Keratinocyte (primary cell): ENCODE measurements at regions not wholly inside any gene's neighbourhood (a gene's known extent, or its start where the extent isn't known, plus 50 kb on each side); places are given as distances from the start of the nearest gene placed in this dataset.

Source experiments
- DNase-seq: peaks from one replicate; pipeline ENCODE4 v3.0.0-alpha.2; 2011; ENCODE audit warnings: low read depth, missing footprints, low spot score
- FAIRE-seq: peaks from 2 replicates; lab custom pipeline; 2011; peaks lifted over from hg19 to GRCh38; lab: Jason Lieb, UNC
- H2AFZ ChIP-seq: 2 replicates; pipeline ENCODE4 v1.6.0; 2012; ENCODE audit warnings: low read length, control low read depth, inconsistent platforms; ENCODE audit not compliant: control insufficient read depth
- H3K27ac ChIP-seq: 2 replicates; pipeline ENCODE4 v1.5.1; 2011; ENCODE audit warnings: low read length; ENCODE audit not compliant: control insufficient read depth, insufficient read depth
- H3K27me3 ChIP-seq: 3 replicates; pipeline ENCODE4 v1.6.0; 2011; ENCODE audit warnings: low read length; ENCODE audit not compliant: control insufficient read depth, insufficient read depth; ENCODE audit errors: extremely low read depth
- H3K36me3 ChIP-seq, 2 experiments: 2 replicates in 1 of 2; 3 replicates in 1 of 2; pipeline ENCODE4 v1.5.1; 2011; ENCODE audit warnings: low read length in 2 of 2, mild to moderate bottlenecking in 1 of 2; ENCODE audit not compliant: control insufficient read depth in 2 of 2, insufficient read depth in 2 of 2; ENCODE audit errors: extremely low read depth in 1 of 2
- H3K4me1 ChIP-seq: 3 replicates; pipeline ENCODE4 v1.5.1; 2011; ENCODE audit warnings: low read length; ENCODE audit not compliant: control insufficient read depth, insufficient read depth; ENCODE audit errors: extremely low read depth
- H3K4me2 ChIP-seq: 3 replicates; pipeline ENCODE4 v1.6.0; 2011; ENCODE audit warnings: low read depth, low read length; ENCODE audit not compliant: control insufficient read depth, insufficient read depth; ENCODE audit errors: extremely low read depth
- H3K4me3 ChIP-seq, 3 experiments: fragments of 200-600 bp in 1 of 3; sonication (generic) in 1 of 3; 2 replicates in 2 of 3; 3 replicates in 1 of 3; pipeline ENCODE4 v1.5.1; 2011 to 2016; ENCODE audit warnings: low read length in 3 of 3, mild to moderate bottlenecking in 3 of 3, control low read depth in 2 of 3, inconsistent platforms in 1 of 3, low read depth in 1 of 3, mixed read lengths in 1 of 3, mixed run types in 1 of 3, moderate library complexity in 1 of 3; ENCODE audit not compliant: control insufficient read depth in 2 of 3, insufficient read depth in 2 of 3; ENCODE audit errors: extremely low read depth in 1 of 3
- H3K79me2 ChIP-seq: 2 replicates; pipeline ENCODE4 v1.6.0; 2012; ENCODE audit warnings: low read length; ENCODE audit not compliant: control insufficient read depth, insufficient read depth
- H3K9ac ChIP-seq: 3 replicates; pipeline ENCODE4 v1.6.0; 2011; ENCODE audit warnings: low read length; ENCODE audit not compliant: control insufficient read depth, insufficient read depth; ENCODE audit errors: extremely low read depth
- H3K9me1 ChIP-seq: 3 replicates; pipeline ENCODE4 v1.6.0; 2011; ENCODE audit warnings: low read length; ENCODE audit not compliant: control insufficient read depth, insufficient read depth; ENCODE audit errors: extremely low read depth
- H3K9me3 ChIP-seq: 2 replicates; pipeline ENCODE4 v1.5.1; 2012; ENCODE audit warnings: low read depth, low read length; ENCODE audit not compliant: control insufficient read depth
- H4K20me1 ChIP-seq: 3 replicates; pipeline ENCODE4 v1.6.0; 2011; ENCODE audit warnings: low read length; ENCODE audit not compliant: control insufficient read depth, insufficient read depth; ENCODE audit errors: extremely low read depth
- EZH2 ChIP-seq: IDR thresholded peaks from one replicate; pipeline ENCODE4 v1.6.1; 2012; ENCODE audit warnings: inconsistent platforms, mild to moderate bottlenecking, low read length, moderate library complexity
- dilution Hi-C: fragments of 300-500 bp; cut with MboI; formaldehyde crosslinking; loops from one replicate; pipeline ENCODE4 v1.7.0; 2020; ENCODE audit warnings: low sequenced_read_pairs; ENCODE audit not compliant: extremely low pct_ligation_motif_present
- TF ChIP-seq, protein P1 (sequence below), 3 experiments: IDR thresholded peaks in 1 of 3; conservative IDR thresholded peaks in 1 of 3; optimal IDR thresholded peaks in 1 of 3; 2 replicates in 2 of 3; 3 replicates in 1 of 3; pipeline versions ENCODE3 to v1.5.1; 2011; ENCODE audit warnings: low read length in 3 of 3, mild to moderate bottlenecking in 3 of 3, moderate library complexity in 2 of 3, control low read depth in 1 of 3, inconsistent platforms in 1 of 3; ENCODE audit not compliant: insufficient read depth in 2 of 3; ENCODE audit errors: extremely low read depth in 1 of 3

DNA sequence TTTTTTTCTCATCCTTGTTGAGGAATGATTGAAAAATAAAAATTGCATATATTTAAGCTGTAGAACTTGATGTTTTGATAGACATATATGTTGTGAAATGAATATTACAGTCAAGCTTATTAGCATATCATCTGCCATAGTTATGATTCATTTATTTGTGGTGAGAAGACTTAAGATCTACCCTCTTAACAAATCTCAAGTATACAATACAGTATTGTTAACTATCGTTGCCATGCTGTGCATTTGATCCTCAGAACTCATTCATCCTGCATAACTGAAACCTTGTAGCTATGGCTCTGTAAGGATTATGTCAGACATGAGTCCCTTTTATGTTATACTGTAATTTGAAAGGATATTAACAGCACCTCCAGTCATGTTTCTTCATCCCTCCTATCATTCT, 2045.3 kb downstream of the ARAP2 start:
- no peak overlapping the region for H3K27ac ChIP-seq
- FAIRE-seq, result no peak
- H2AFZ ChIP-seq, result peak overlapping the region; percentile 79
- H3K9ac ChIP-seq, result no peak overlapping the region
- TF ChIP-seq, protein P1, sequence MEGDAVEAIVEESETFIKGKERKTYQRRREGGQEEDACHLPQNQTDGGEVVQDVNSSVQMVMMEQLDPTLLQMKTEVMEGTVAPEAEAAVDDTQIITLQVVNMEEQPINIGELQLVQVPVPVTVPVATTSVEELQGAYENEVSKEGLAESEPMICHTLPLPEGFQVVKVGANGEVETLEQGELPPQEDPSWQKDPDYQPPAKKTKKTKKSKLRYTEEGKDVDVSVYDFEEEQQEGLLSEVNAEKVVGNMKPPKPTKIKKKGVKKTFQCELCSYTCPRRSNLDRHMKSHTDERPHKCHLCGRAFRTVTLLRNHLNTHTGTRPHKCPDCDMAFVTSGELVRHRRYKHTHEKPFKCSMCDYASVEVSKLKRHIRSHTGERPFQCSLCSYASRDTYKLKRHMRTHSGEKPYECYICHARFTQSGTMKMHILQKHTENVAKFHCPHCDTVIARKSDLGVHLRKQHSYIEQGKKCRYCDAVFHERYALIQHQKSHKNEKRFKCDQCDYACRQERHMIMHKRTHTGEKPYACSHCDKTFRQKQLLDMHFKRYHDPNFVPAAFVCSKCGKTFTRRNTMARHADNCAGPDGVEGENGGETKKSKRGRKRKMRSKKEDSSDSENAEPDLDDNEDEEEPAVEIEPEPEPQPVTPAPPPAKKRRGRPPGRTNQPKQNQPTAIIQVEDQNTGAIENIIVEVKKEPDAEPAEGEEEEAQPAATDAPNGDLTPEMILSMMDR (optimal IDR thresholded peaks at IDR 0.05 in 1 of 3, IDR thresholded peaks at IDR 0.05 in 1 of 3, conservative IDR thresholded peaks at IDR 0.05 in 1 of 3; ENCODE audit: extremely low read depth in 1 of 3, insufficient read depth in 2 of 3, low read length in 3 of 3), result no peak
- no peak for TF ChIP-seq EZH2
- H3K4me3 ChIP-seq, result no peak overlapping the region
- no peaks in the 10 kb centered on the region for H3K9me1 ChIP-seq
- peaks cover 10% of the 10 kb centered on the region for H3K4me1 ChIP-seq
- dilution Hi-C loops, result no loop called here
- H3K9me3 ChIP-seq, result no peaks in the 10 kb centered on the region
- no peaks in the 10 kb centered on the region for H4K20me1 ChIP-seq
- H3K79me2 ChIP-seq, result no peaks in the 10 kb centered on the region
- H3K27me3 ChIP-seq, result no peaks in the 10 kb centered on the region
- DNase-seq, result no peak
- no peaks in the 10 kb centered on the region for H3K36me3 ChIP-seq
- no peak overlapping the region for H3K4me2 ChIP-seq

DNA sequence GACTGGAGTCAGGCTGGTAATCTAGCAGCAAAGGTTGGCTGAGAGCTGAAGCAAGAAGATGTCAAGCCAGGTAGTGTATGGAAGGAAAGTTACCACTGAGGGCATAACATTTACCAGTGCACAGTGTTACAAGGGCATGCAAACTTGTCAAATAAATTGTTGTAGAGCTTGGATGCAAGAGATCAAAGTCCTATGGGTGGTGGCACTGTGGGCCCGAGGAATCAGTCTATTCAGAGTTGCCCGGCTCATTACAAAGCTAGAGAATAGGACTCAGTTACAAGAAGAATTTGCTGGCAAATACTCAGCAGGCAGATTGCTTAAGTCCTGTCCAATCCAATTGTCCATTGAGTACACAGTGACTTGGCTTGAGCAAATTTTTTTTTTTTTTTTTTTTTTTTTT, 2043.8 kb downstream of the ARAP2 start:
- Histone ChIP-seq H3K36me3 (no peaks in the 10 kb centered on the region), H3K79me2 (no peaks in the 10 kb centered on the region), H4K20me1 (no peaks in the 10 kb centered on the region), H3K4me2 (no peak overlapping the region), H3K9me3 (no peaks in the 10 kb centered on the region), H3K9me1 (no peaks in the 10 kb centered on the region), H3K9ac (no peak overlapping the region), H2AFZ (no peak overlapping the region), H3K4me3 (no peak overlapping the region), H3K27me3 (no peaks in the 10 kb centered on the region), H3K4me1 (peaks cover 3% of the 10 kb centered on the region), H3K27ac (no peak overlapping the region)
- no peak for TF ChIP-seq EZH2
- TF ChIP-seq, protein P1 (optimal IDR thresholded peaks at IDR 0.05 in 1 of 3, IDR thresholded peaks at IDR 0.05 in 1 of 3, conservative IDR thresholded peaks at IDR 0.05 in 1 of 3; ENCODE audit: extremely low read depth in 1 of 3, insufficient read depth in 2 of 3, low read length in 3 of 3), result no peak
- FAIRE-seq (no peak), DNase-seq (no peak)
- dilution Hi-C loops, result no loop called here
